ENCODE measurements at regions not wholly inside any gene's neighbourhood (a gene's known extent, or its start where the extent isn't known, plus 50 kb on each side); places are given as distances from the start of the nearest gene placed in this dataset.

- TF ChIP-seq CTCF (IDR thresholded peaks at IDR 0.05) (no peak), POLR2AphosphoS5 (IDR thresholded peaks at IDR 0.05) (no peak), POLR2A (IDR thresholded peaks at IDR 0.05) (no peak)
Observed at GRCh38 chr7:20075440-20075839, 141.7 kb downstream of the MACC1 start.
